ENCODE measurements at regions not wholly inside any gene's neighbourhood (a gene's known extent, or its start where the extent isn't known, plus 50 kb on each side); places are given as distances from the start of the nearest gene placed in this dataset.

- intact Hi-C loops (cut with micrococcal nuclease): no loop called here
- Histone ChIP-seq H3K9ac (ENCODE audit: low read length) (no peak overlapping the region), H3K4me2 (ENCODE audit: low read length) (no peak overlapping the region), H3K27me3 (ENCODE audit: insufficient read depth, low read length) (no peaks in the 10 kb centered on the region), H3K36me3 (ENCODE audit: control insufficient read depth in 1 of 2, insufficient read depth in 2 of 2, low read length in 2 of 2) (no peaks in the 10 kb centered on the region), H2AFZ (ENCODE audit: low read depth, low read length, poor library complexity, severe bottlenecking) (no peak overlapping the region), H3K4me1 (ENCODE audit: control insufficient read depth in 1 of 2, insufficient read depth in 2 of 2, low read length in 2 of 2) (no peaks in the 10 kb centered on the region), H4K20me1 (ENCODE audit: insufficient read depth) (no peaks in the 10 kb centered on the region), H3K4me3 (replicated peaks in 1 of 2; ENCODE audit: low read depth in 1 of 2, low read length in 2 of 2) (no peak overlapping the region), H3K9me3 (ENCODE audit: control insufficient read depth in 1 of 2, insufficient read depth in 1 of 2, low read depth in 1 of 2, low read length in 2 of 2) (no peaks in the 10 kb centered on the region), H3K79me2 (ENCODE audit: insufficient read depth, low read length) (no peaks in the 10 kb centered on the region), H3K9me2 (ENCODE audit: insufficient read depth) (no peaks in the 10 kb centered on the region), H3K27ac (ENCODE audit: low read depth, low read length) (no peak overlapping the region)
- BruUV-seq (replicated peaks): no TSS peak
- no peak for TF ChIP-seq MAX (IDR thresholded peaks at IDR 0.05)
- TF ChIP-seq EGR1 (IDR thresholded peaks at IDR 0.05; ENCODE audit: low read depth): no peak
- TF ChIP-seq ZBTB33 (IDR thresholded peaks at IDR 0.05; ENCODE audit: extremely low read depth, insufficient replicate concordance, low read length): no peak
- no peak for TF ChIP-seq REST (IDR thresholded peaks at IDR 0.05; ENCODE audit: low read depth)
- no peak for TF ChIP-seq ELF1 (IDR thresholded peaks at IDR 0.05; ENCODE audit: borderline replicate concordance, low read depth)
- TF ChIP-seq TCF7L2 (IDR thresholded peaks at IDR 0.05; ENCODE audit: borderline replicate concordance, extremely low read depth, insufficient read depth, insufficient read length): no peak
- no peak for TF ChIP-seq YY1 (IDR thresholded peaks at IDR 0.05; ENCODE audit: extremely low read depth, insufficient replicate concordance, low read depth, low read length)
- no peak for TF ChIP-seq SP1 (IDR thresholded peaks at IDR 0.05; ENCODE audit: low read depth)
- no peak for TF ChIP-seq CEBPB (IDR thresholded peaks at IDR 0.05; ENCODE audit: low read depth)
- no peak for TF ChIP-seq JUND (IDR thresholded peaks at IDR 0.05)
- TF ChIP-seq RAD21 (IDR thresholded peaks at IDR 0.05; ENCODE audit: low read depth): no peak
- TF ChIP-seq EZH2phosphoT487 (IDR thresholded peaks at IDR 0.05; ENCODE audit: borderline replicate concordance): no peak
- TF ChIP-seq ZNF274 (IDR thresholded peaks at IDR 0.05; ENCODE audit: low read depth, low read length): no peak
- TF ChIP-seq CTCF (IDR thresholded peaks at IDR 0.05 in 2 of 3, conservative IDR thresholded peaks at IDR 0.05 in 1 of 3; ENCODE audit: borderline replicate concordance in 1 of 3, insufficient read depth in 1 of 3, low read depth in 2 of 3, low read length in 2 of 3): no peak
- no peak for TF ChIP-seq ATF3 (IDR thresholded peaks at IDR 0.05)
- TF ChIP-seq POLR2A (IDR thresholded peaks at IDR 0.05; ENCODE audit: borderline replicate concordance, extremely low read depth, insufficient read depth, insufficient read length): no peak
- ChIA-PET POLR2A (no interaction called here), RAD21 (ENCODE audit: low non-redundant PET in 1 of 2, low total read pairs in 2 of 2, uncharacterized antibody in 2 of 2, unreplicated experiment in 2 of 2) (no interaction called here), CTCF (no interaction called here)
- ATAC-seq (no peak), DNase-seq (ENCODE audit: low read depth, low spot score) (no peak)
Observed at GRCh38 chr4:72641611-72642010, 72.6 kb upstream of the ADAMTS3 start.

Measured in HCT116 (cell line).